ENCODE measurements at regions not wholly inside any gene's neighbourhood (a gene's known extent, or its start where the extent isn't known, plus 50 kb on each side); places are given as distances from the start of the nearest gene placed in this dataset.

- TF ChIP-seq FOXP2 (optimal IDR thresholded peaks at IDR 0.05; ENCODE audit: borderline replicate concordance, extremely low read depth, extremely low read length, insufficient read depth), result no peak
- no peak for TF ChIP-seq REST (IDR thresholded peaks at IDR 0.05; ENCODE audit: insufficient read depth in 1 of 2, low read depth in 2 of 2, low read length in 2 of 2)
- TF ChIP-seq POLR2AphosphoS5 (IDR thresholded peaks at IDR 0.05; ENCODE audit: low read depth, low read length), result no peak
Observed at GRCh38 chr9:80547613-80548012, 975.8 kb downstream of the TLE4 start.
